GM12878 (cell line): ENCODE measurements at regions not wholly inside any gene's neighbourhood (a gene's known extent, or its start where the extent isn't known, plus 50 kb on each side); places are given as distances from the start of the nearest gene placed in this dataset.

Experiments
- ATAC-seq: fragments of 200-7000 bp; cut with Tn5 transposase; 3 replicates; pipeline ENCODE4 v1.9.1; 2020; ENCODE audit warnings: mild to moderate bottlenecking, moderate library complexity
- BruUV-seq: library from RNA; stranded (reverse); fragments of 400-500 nt; replicated peaks from 2 replicates; lab custom pipeline; 2021; lab: Mats Ljungman, UMichigan
- CTCF ChIA-PET: fragments of 300-600 bp; sonication (Branson Sonifier 250); formaldehyde crosslinking; extraction: SDS; loops from one replicate; lab custom pipeline; 2021; ENCODE audit warnings: inconsistent platforms; lab: Yijun Ruan, JAX
- POLR2A ChIA-PET: fragments of 350-600 bp; formaldehyde crosslinking; extraction: SDS; loops from one replicate; lab custom pipeline; 2021; ENCODE audit warnings: inconsistent platforms; lab: Charles Lee
- RAD21 ChIA-PET: fragments of 300-600 bp; sonication (Branson Sonifier 250); formaldehyde crosslinking; loops from one replicate; lab custom pipeline; 2023; ENCODE audit warnings: antibody characterized with exemption; ENCODE audit not compliant: unreplicated experiment; lab: Charles Lee
- SMC1A ChIA-PET: fragments of 300-600 bp; sonication (Branson Sonifier 250); formaldehyde crosslinking; loops from one replicate; lab custom pipeline; 2023; ENCODE audit not compliant: unreplicated experiment, uncharacterized antibody; lab: Charles Lee
- DNase-seq: peaks from one replicate; pipeline ENCODE4 v3.0.0-alpha.2; 2011; ENCODE audit warnings: low read depth, low spot score
- FAIRE-seq: peaks from 3 replicates; lab custom pipeline; 2011; peaks lifted over from hg19 to GRCh38; lab: Jason Lieb, UNC
- H2AFZ ChIP-seq: 2 replicates; pipeline ENCODE4 v1.6.0; 2011; ENCODE audit warnings: low read depth, low read length, control low read depth; ENCODE audit not compliant: control insufficient read depth
- H3K27ac ChIP-seq: 2 replicates; pipeline ENCODE4 v1.5.1; 2011; ENCODE audit warnings: control low read depth; ENCODE audit not compliant: control insufficient read depth, insufficient read depth
- H3K27me3 ChIP-seq, 2 experiments: replicated peaks in 1 of 2; 2 replicates each; pipeline versions ENCODE4 v1.6.0 to v1.6.1; 2011; ENCODE audit warnings: low read length in 1 of 2; ENCODE audit not compliant: control insufficient read depth in 2 of 2, insufficient read depth in 2 of 2
- H3K36me3 ChIP-seq, 2 experiments: 2 replicates each; pipeline ENCODE4 v1.5.1; 2011; ENCODE audit warnings: low read length in 1 of 2; ENCODE audit not compliant: control insufficient read depth in 2 of 2, insufficient read depth in 2 of 2
- H3K4me1 ChIP-seq: 2 replicates; pipeline ENCODE4 v1.6.1; 2011; ENCODE audit warnings: mild to moderate bottlenecking, low read length, moderate library complexity, mixed read lengths; ENCODE audit not compliant: control insufficient read depth, insufficient read depth
- H3K4me2 ChIP-seq: 2 replicates; pipeline ENCODE4 v1.6.0; 2011; ENCODE audit warnings: control low read depth; ENCODE audit not compliant: control insufficient read depth, insufficient read depth
- H3K4me3 ChIP-seq: fragments of 200-600 bp; sonication (generic); 2 replicates; pipeline ENCODE4 v1.5.1; 2016
- H3K79me2 ChIP-seq: 2 replicates; pipeline ENCODE4 v1.6.0; 2011; ENCODE audit warnings: low read length; ENCODE audit not compliant: control insufficient read depth, insufficient read depth
- H3K9ac ChIP-seq: 2 replicates; pipeline ENCODE4 v1.8.0; 2011; ENCODE audit warnings: low read length, control low read depth, mixed read lengths; ENCODE audit not compliant: control insufficient read depth, insufficient read depth
- H3K9me3 ChIP-seq: replicated peaks from 3 replicates; pipeline ENCODE4 v1.5.1; 2011; ENCODE audit warnings: mild to moderate bottlenecking, low read length; ENCODE audit not compliant: control insufficient read depth, insufficient read depth
- H4K20me1 ChIP-seq: 2 replicates; pipeline ENCODE4 v1.6.0; 2011; ENCODE audit not compliant: control insufficient read depth, insufficient read depth
- CUX1 ChIP-seq: IDR thresholded peaks from 2 replicates; pipeline ENCODE4 v1.6.1; 2012; ENCODE audit warnings: improper control_type of control experiment, low read depth, low read length; ENCODE audit not compliant: insufficient replicate concordance
- KLF5 ChIP-seq: fragments of 450-650 bp; IDR thresholded peaks from 2 replicates; pipeline ENCODE4 v1.6.1; 2014; ENCODE audit warnings: mild to moderate bottlenecking; ENCODE audit not compliant: partially characterized antibody
- POLR2AphosphoS2 ChIP-seq: IDR thresholded peaks from 2 replicates; pipeline ENCODE4 v1.6.1; 2011; ENCODE audit warnings: low read depth, mild to moderate bottlenecking, low read length, improper control_type of control experiment, moderate library complexity
- RELA ChIP-seq: fragments of 450-650 bp; IDR thresholded peaks from 2 replicates; pipeline ENCODE4 v1.8.0; 2014; ENCODE audit warnings: borderline replicate concordance; ENCODE audit not compliant: partially characterized antibody
- RFX5 ChIP-seq: IDR thresholded peaks from 2 replicates; pipeline ENCODE4 v1.6.1; 2011; ENCODE audit warnings: low read depth, low read length, improper control_type of control experiment
- SKIL ChIP-seq: fragments of 450-650 bp; IDR thresholded peaks from 2 replicates; pipeline ENCODE4 v1.6.1; 2017; ENCODE audit warnings: mild to moderate bottlenecking, low read depth, inconsistent platforms; ENCODE audit not compliant: poor library complexity, severe bottlenecking
- SMARCA5 ChIP-seq: fragments of 450-650 bp; IDR thresholded peaks from 2 replicates; pipeline ENCODE4 v1.6.1; 2017; ENCODE audit warnings: mild to moderate bottlenecking
- SP1 ChIP-seq: IDR thresholded peaks from one replicate; pipeline ENCODE4 v1.6.1; 2011; ENCODE audit warnings: low read depth, low read length
- STAT1 ChIP-seq: fragments of 450-650 bp; conservative IDR thresholded peaks from 2 replicates; pipeline ENCODE4 v1.6.1; 2014; ENCODE audit warnings: antibody characterized with exemption, mild to moderate bottlenecking
- SUZ12 ChIP-seq: fragments of 200-600 bp; sonication (generic); IDR thresholded peaks from one replicate; pipeline ENCODE4 v1.6.1; 2018; ENCODE audit warnings: antibody characterized with exemption, mild to moderate bottlenecking; ENCODE audit not compliant: unreplicated experiment
- WRNIP1 ChIP-seq: IDR thresholded peaks from 2 replicates; pipeline ENCODE4 v1.6.1; 2011; ENCODE audit warnings: low read depth, low read length, improper control_type of control experiment, borderline replicate concordance
- ZNF274 ChIP-seq: IDR thresholded peaks from one replicate; pipeline ENCODE4 v1.8.0; 2011; ENCODE audit not compliant: insufficient read length, insufficient read depth
- in situ Hi-C: fragments of 300-500 bp; cut with MboI; formaldehyde crosslinking; loops from 9 replicates; pipeline ENCODE4 v1.14.3; 2018; ENCODE audit warnings: mixed read lengths
- intact Hi-C: fragments of 100-400 bp; cut with micrococcal nuclease; formaldehyde crosslinking; loops from one replicate; pipeline ENCODE4 v1.14.2; 2022; ENCODE audit not compliant: unreplicated experiment
- TF ChIP-seq, protein P1 (sequence below): fragments of 450-650 bp; IDR thresholded peaks from 2 replicates; pipeline ENCODE4 v1.6.1; 2017; ENCODE audit warnings: mild to moderate bottlenecking, moderate library complexity

DNA sequence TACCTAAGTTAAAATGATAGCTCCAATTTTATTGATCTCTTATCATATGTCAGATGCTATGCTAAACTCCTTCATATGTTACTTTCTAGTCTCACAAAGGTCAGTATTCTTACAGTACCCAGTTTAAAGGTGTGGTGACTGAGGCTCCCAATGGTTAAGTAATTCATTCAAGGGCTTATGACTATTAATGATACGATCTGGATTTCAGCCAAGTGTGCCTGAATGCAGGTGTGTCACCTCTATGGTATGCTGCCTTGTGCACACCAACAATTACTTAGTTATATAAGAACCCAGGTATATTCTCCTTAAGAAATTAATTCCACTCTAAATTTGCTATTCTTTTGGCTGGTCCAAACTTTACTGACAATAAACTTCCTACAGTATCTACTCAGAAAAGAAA, 84.6 kb upstream of the TRPC4 start (continued):
- TF ChIP-seq SUZ12, result no peak

DNA sequence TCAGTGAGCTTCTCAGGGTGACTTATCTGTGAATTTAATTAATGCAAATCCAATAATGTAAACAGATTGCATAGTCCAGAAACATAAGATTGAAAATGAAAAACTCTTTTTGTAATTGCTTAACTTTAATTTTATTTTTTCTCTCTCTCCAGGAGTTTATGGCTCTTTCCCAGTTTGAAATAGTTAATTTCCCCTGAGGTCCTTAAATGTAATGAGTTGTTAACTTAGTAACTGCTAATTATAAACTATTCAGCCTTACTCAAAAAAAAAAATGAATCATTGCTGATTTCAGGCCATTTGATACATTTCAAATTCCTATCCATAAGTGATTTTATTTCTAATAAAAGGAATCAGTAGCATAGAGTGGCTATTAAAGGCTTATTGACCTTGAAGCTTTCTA, 84.1 kb upstream of the TRPC4 start:
- in situ Hi-C loops, result no loop called here
- no peak for TF ChIP-seq ZNF274
- no peak for TF ChIP-seq POLR2AphosphoS2
- no peak for TF ChIP-seq RFX5
- no peak for TF ChIP-seq SP1
- no peak for TF ChIP-seq STAT1
- no peak for TF ChIP-seq RELA
- TF ChIP-seq SKIL, result no peak
- TF ChIP-seq, protein P1, sequence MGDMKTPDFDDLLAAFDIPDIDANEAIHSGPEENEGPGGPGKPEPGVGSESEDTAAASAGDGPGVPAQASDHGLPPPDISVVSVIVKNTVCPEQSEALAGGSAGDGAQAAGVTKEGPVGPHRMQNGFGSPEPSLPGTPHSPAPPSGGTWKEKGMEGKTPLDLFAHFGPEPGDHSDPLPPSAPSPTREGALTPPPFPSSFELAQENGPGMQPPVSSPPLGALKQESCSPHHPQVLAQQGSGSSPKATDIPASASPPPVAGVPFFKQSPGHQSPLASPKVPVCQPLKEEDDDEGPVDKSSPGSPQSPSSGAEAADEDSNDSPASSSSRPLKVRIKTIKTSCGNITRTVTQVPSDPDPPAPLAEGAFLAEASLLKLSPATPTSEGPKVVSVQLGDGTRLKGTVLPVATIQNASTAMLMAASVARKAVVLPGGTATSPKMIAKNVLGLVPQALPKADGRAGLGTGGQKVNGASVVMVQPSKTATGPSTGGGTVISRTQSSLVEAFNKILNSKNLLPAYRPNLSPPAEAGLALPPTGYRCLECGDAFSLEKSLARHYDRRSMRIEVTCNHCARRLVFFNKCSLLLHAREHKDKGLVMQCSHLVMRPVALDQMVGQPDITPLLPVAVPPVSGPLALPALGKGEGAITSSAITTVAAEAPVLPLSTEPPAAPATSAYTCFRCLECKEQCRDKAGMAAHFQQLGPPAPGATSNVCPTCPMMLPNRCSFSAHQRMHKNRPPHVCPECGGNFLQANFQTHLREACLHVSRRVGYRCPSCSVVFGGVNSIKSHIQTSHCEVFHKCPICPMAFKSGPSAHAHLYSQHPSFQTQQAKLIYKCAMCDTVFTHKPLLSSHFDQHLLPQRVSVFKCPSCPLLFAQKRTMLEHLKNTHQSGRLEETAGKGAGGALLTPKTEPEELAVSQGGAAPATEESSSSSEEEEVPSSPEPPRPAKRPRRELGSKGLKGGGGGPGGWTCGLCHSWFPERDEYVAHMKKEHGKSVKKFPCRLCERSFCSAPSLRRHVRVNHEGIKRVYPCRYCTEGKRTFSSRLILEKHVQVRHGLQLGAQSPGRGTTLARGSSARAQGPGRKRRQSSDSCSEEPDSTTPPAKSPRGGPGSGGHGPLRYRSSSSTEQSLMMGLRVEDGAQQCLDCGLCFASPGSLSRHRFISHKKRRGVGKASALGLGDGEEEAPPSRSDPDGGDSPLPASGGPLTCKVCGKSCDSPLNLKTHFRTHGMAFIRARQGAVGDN, result no peak
- TF ChIP-seq SUZ12, result no peak
- no peak for TF ChIP-seq KLF5
- TF ChIP-seq SMARCA5, result no peak
- TF ChIP-seq CUX1, result no peak
- no peak for TF ChIP-seq WRNIP1

More for the DNA sequence above, 84.1 kb upstream of the TRPC4 start:
- Histone ChIP-seq H3K4me3 (no peak overlapping the region), H3K4me1 (no peaks in the 10 kb centered on the region), H2AFZ (no peak overlapping the region), H3K9me3 (no peaks in the 10 kb centered on the region), H3K27ac (no peak overlapping the region), H3K27me3 (no peaks in the 10 kb centered on the region), H3K9ac (no peak overlapping the region), H3K36me3 (no peaks in the 10 kb centered on the region), H3K79me2 (no peaks in the 10 kb centered on the region), H3K4me2 (no peak overlapping the region), H4K20me1 (no peaks in the 10 kb centered on the region)
- intact Hi-C loops, result no loop called here
- POLR2A ChIA-PET, result no interaction called here
- SMC1A ChIA-PET, result no interaction called here
- CTCF ChIA-PET, result no interaction called here
- DNase-seq (no peak), FAIRE-seq (no peak), ATAC-seq (no peak)
- RAD21 ChIA-PET, result no interaction called here
- BruUV-seq, result no TSS peak
